ENCODE measurements at regions not wholly inside any gene's neighbourhood (a gene's known extent, or its start where the extent isn't known, plus 50 kb on each side); places are given as distances from the start of the nearest gene placed in this dataset.
A peak's percentile ranks its signal among the peaks of the same experiment; 100 is the strongest.

- H3K4me2 ChIP-seq (ENCODE audit: low read depth, low read length) = no peak overlapping the region
- H3K79me2 ChIP-seq (ENCODE audit: low read length) = no peaks in the 10 kb centered on the region
- no peaks in the 10 kb centered on the region for H3K27me3 ChIP-seq (replicated peaks; ENCODE audit: insufficient read depth, low read length)
- H4K20me1 ChIP-seq (ENCODE audit: insufficient read depth, low read length) = no peaks in the 10 kb centered on the region
- H3K4me1 ChIP-seq (ENCODE audit: low read length) = no peaks in the 10 kb centered on the region
- H3K9ac ChIP-seq (ENCODE audit: low read length) = no peak overlapping the region
- no peak overlapping the region for H2AFZ ChIP-seq (ENCODE audit: low read length)
- no peaks in the 10 kb centered on the region for H3K9me3 ChIP-seq (replicated peaks; ENCODE audit: insufficient read depth, low read length)
- H3K27ac ChIP-seq (ENCODE audit: low read length) = no peak overlapping the region
- no peaks in the 10 kb centered on the region for H3F3A ChIP-seq (ENCODE audit: insufficient read depth, low read length)
- H3K9me2 ChIP-seq (replicated peaks; ENCODE audit: insufficient read depth, low read length) = no peaks in the 10 kb centered on the region
- TF ChIP-seq CTCF (IDR thresholded peaks at IDR 0.05; ENCODE audit: low read length) (no peak), EZH2 (optimal IDR thresholded peaks at IDR 0.05; ENCODE audit: low read depth, low read length) (no peak), EZH2phosphoT487 (IDR thresholded peaks at IDR 0.05; ENCODE audit: low read length) (no peak)
- H3K4me3 ChIP-seq (ENCODE audit: low read length) = no peak overlapping the region
- H3K36me3 ChIP-seq (replicated peaks; ENCODE audit: insufficient read depth, low read length) = no peaks in the 10 kb centered on the region
- DNase-seq = peak; percentile 51
Observed at GRCh38 chrX:117568238-117568637, 548.4 kb downstream of the KLHL13 start.

DNA sequence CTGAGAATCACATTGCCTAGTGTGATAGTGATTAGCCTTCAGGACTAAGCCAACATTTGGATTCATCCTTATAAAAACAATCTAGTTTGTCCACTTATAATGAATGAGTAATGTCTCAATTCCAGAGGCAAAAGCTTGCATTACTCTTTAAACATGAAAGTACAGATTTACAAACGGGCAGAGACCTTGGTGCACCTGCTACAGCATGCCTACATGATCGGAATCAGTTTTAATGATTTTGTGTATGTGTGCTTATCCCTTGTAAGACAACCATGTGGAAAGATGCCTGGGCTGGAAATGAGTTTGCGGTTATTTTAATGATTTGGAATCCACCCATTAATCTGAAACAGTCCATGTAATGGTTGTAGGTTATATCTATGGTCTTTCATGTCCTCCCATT, 572.7 kb downstream of the KLHL13 start:
- Histone ChIP-seq H3K27ac (ENCODE audit: low read length) (no peak overlapping the region), H4K20me1 (ENCODE audit: insufficient read depth, low read length) (no peaks in the 10 kb centered on the region), H3K4me3 (ENCODE audit: low read length) (no peak overlapping the region), H3K9me3 (replicated peaks; ENCODE audit: insufficient read depth, low read length) (no peaks in the 10 kb centered on the region), H3K79me2 (ENCODE audit: low read length) (no peaks in the 10 kb centered on the region), H3K4me1 (ENCODE audit: low read length) (no peaks in the 10 kb centered on the region), H3K9me2 (replicated peaks; ENCODE audit: insufficient read depth, low read length) (no peaks in the 10 kb centered on the region), H3K27me3 (replicated peaks; ENCODE audit: insufficient read depth, low read length) (no peaks in the 10 kb centered on the region), H3K36me3 (replicated peaks; ENCODE audit: insufficient read depth, low read length) (no peaks in the 10 kb centered on the region), H3K9ac (ENCODE audit: low read length) (no peak overlapping the region), H3K4me2 (ENCODE audit: low read depth, low read length) (no peak overlapping the region), H2AFZ (ENCODE audit: low read length) (no peak overlapping the region), H3F3A (ENCODE audit: insufficient read depth, low read length) (no peaks in the 10 kb centered on the region)
- TF ChIP-seq EZH2 (optimal IDR thresholded peaks at IDR 0.05; ENCODE audit: low read depth, low read length) (no peak), EZH2phosphoT487 (IDR thresholded peaks at IDR 0.05; ENCODE audit: low read length) (no peak), CTCF (IDR thresholded peaks at IDR 0.05; ENCODE audit: low read length) (no peak)
- no peak for DNase-seq

GRCh38 chrX:117539090-117539418, 577.6 kb downstream of the KLHL13 start:
- H3K4me1 ChIP-seq (ENCODE audit: low read length) = no peaks in the 10 kb centered on the region
- H3K27me3 ChIP-seq (replicated peaks; ENCODE audit: insufficient read depth, low read length) = no peaks in the 10 kb centered on the region
- no peak overlapping the region for H3K4me3 ChIP-seq (ENCODE audit: low read length)
- no peaks in the 10 kb centered on the region for H3K79me2 ChIP-seq (ENCODE audit: low read length)
- DNase-seq = no peak
- no peaks in the 10 kb centered on the region for H3K36me3 ChIP-seq (replicated peaks; ENCODE audit: insufficient read depth, low read length)
- H3K4me2 ChIP-seq (ENCODE audit: low read depth, low read length) = no peak overlapping the region
- no peak overlapping the region for H2AFZ ChIP-seq (ENCODE audit: low read length)
- no peaks in the 10 kb centered on the region for H3K9me2 ChIP-seq (replicated peaks; ENCODE audit: insufficient read depth, low read length)
- no peaks in the 10 kb centered on the region for H4K20me1 ChIP-seq (ENCODE audit: insufficient read depth, low read length)
- TF ChIP-seq CTCF (IDR thresholded peaks at IDR 0.05; ENCODE audit: low read length) (no peak), EZH2 (optimal IDR thresholded peaks at IDR 0.05; ENCODE audit: low read depth, low read length) (no peak), EZH2phosphoT487 (IDR thresholded peaks at IDR 0.05; ENCODE audit: low read length) (no peak)
- no peaks in the 10 kb centered on the region for H3K9me3 ChIP-seq (replicated peaks; ENCODE audit: insufficient read depth, low read length)
- no peak overlapping the region for H3K27ac ChIP-seq (ENCODE audit: low read length)
- H3K9ac ChIP-seq (ENCODE audit: low read length) = no peak overlapping the region
- no peaks in the 10 kb centered on the region for H3F3A ChIP-seq (ENCODE audit: insufficient read depth, low read length)
